GM21717 (cell line): ENCODE measurements at regions not wholly inside any gene's neighbourhood (a gene's known extent, or its start where the extent isn't known, plus 50 kb on each side); places are given as distances from the start of the nearest gene placed in this dataset.
"Not testable (repeated sequence)": the region's sequence is repeated elsewhere in the genome, so short reads cannot be mapped to it uniquely, and the experiment has no call there.

Experiments
- ATAC-seq: cut with Tn5 transposase; IDR thresholded peaks from one replicate; pipeline ENCODE4 v1.9.1; 2021; ENCODE audit warnings: mild to moderate bottlenecking, moderate library complexity; ENCODE audit not compliant: unreplicated experiment

- ATAC-seq = no peak
Observed at GRCh38 chr2:156006721-156007618, 325.6 kb downstream of the NR4A2 start.

- no peak for ATAC-seq
Observed at GRCh38 chr2:156005999-156006712, 326.4 kb downstream of the NR4A2 start.

- no peak for ATAC-seq
Observed at GRCh38 chr2:156005531-156005930, 327.0 kb downstream of the NR4A2 start.

GRCh38 chr2:156004459-156004858 is 328.1 kb downstream of the NR4A2 start:
- ATAC-seq = no peak

- ATAC-seq = no peak
Observed at GRCh38 chr2:156003780-156004179, 328.7 kb downstream of the NR4A2 start.

- no peak for ATAC-seq
Observed at GRCh38 chr2:156001851-156002250, 330.7 kb downstream of the NR4A2 start.

- no peak for ATAC-seq
Observed at GRCh38 chr2:155997538-155997937, 335.0 kb downstream of the NR4A2 start.

GRCh38 chr2:155994315-155994714 is 338.2 kb downstream of the NR4A2 start:
- no peak for ATAC-seq

- no peak for ATAC-seq
Observed at GRCh38 chr2:155983845-155984244, 348.7 kb downstream of the NR4A2 start.

- ATAC-seq = no peak
Observed at GRCh38 chr2:155982135-155982534, 350.4 kb downstream of the NR4A2 start.

GRCh38 chr2:155980941-155981560 is 351.5 kb downstream of the NR4A2 start:
- ATAC-seq = no peak

GRCh38 chr2:155975734-155976133 is 356.8 kb downstream of the NR4A2 start:
- ATAC-seq = no peak

- ATAC-seq = no peak
Observed at GRCh38 chr2:155972916-155973315, 359.6 kb downstream of the NR4A2 start.

GRCh38 chr2:155966064-155966471 is 366.5 kb downstream of the NR4A2 start:
- not testable (repeated sequence) for ATAC-seq

GRCh38 chr2:155965415-155966063 is 367.0 kb downstream of the NR4A2 start:
- ATAC-seq = no peak

GRCh38 chr2:155961641-155962040 is 370.9 kb downstream of the NR4A2 start:
- ATAC-seq = no peak

- no peak for ATAC-seq
Observed at GRCh38 chr2:155958834-155959233, 373.7 kb downstream of the NR4A2 start.

GRCh38 chr2:155947069-155947468 is 385.5 kb downstream of the NR4A2 start:
- ATAC-seq = no peak

- no peak for ATAC-seq
Observed at GRCh38 chr2:155944218-155944617, 388.3 kb downstream of the NR4A2 start.

- no peak for ATAC-seq
Observed at GRCh38 chr2:155930312-155930711, 402.2 kb downstream of the NR4A2 start.

GRCh38 chr2:155917380-155917779 is 415.1 kb downstream of the NR4A2 start:
- ATAC-seq = no peak
